ENCODE measurements at regions not wholly inside any gene's neighbourhood (a gene's known extent, or its start where the extent isn't known, plus 50 kb on each side); places are given as distances from the start of the nearest gene placed in this dataset.

DNA sequence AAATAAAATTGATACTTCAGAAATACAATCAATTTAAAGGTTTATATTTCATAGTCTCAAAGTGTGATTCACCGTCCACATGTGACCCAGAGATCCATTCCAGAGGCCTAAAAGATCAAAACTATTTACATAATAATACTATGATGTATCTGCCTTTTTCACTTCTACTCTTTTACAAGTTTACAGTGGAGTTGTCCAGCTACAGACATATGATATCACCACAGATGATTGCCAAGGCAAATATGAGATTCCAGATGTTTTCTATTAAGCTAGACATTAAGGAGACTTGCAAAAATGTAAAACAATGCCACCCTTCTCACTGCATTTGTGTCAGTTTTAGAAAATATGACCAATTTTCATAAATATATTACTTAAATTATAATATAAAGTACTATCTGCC, 443.7 kb downstream of the GJA1 start:
- FAIRE-seq (no peak), ATAC-seq (no peak), DNase-seq (ENCODE audit: extremely low read depth in 1 of 4, low spot score in 3 of 4) (no peak)
- WGBS (ENCODE audit: insufficient coverage, low coverage, missing lambda C conversion rate): 0% methylated on average over 1 of the region's 1 CpG
- Histone ChIP-seq H4K20me1 (replicated peaks; ENCODE audit: control insufficient read depth, insufficient read depth, low read length) (no peaks in the 10 kb centered on the region), H3K9me1 (ENCODE audit: control insufficient read depth, insufficient read depth, low read length) (no peaks in the 10 kb centered on the region), H3K9me3 (replicated peaks; ENCODE audit: control insufficient read depth, insufficient read depth, low read depth, low read length) (no peaks in the 10 kb centered on the region; the same call in 1 of the 2 replicates), H2AFZ (ENCODE audit: low read depth, low read length) (no peak overlapping the region), H3K4me2 (ENCODE audit: insufficient read depth, low read length) (no peak overlapping the region), H3K36me3 (ENCODE audit: control insufficient read depth, insufficient read depth, low read length) (no peaks in the 10 kb centered on the region), H3K27me3 (ENCODE audit: control insufficient read depth in 2 of 2, insufficient read depth in 2 of 2, low read length in 2 of 2) (no peaks in the 10 kb centered on the region), H3K4me3 (no peak overlapping the region), H3K9ac (ENCODE audit: insufficient read depth in 1 of 2, low read depth in 2 of 2, low read length in 2 of 2) (no peak overlapping the region), H3K4me1 (replicated peaks in 1 of 2; ENCODE audit: control insufficient read depth in 2 of 2, insufficient read depth in 2 of 2, low read length in 2 of 2) (no peaks in the 10 kb centered on the region), H3K27ac (ENCODE audit: extremely low read depth, low read depth, low read length) (no peak overlapping the region), H3K79me2 (ENCODE audit: control insufficient read depth, insufficient read depth, low read length) (no peaks in the 10 kb centered on the region)
- TF ChIP-seq, protein P1, sequence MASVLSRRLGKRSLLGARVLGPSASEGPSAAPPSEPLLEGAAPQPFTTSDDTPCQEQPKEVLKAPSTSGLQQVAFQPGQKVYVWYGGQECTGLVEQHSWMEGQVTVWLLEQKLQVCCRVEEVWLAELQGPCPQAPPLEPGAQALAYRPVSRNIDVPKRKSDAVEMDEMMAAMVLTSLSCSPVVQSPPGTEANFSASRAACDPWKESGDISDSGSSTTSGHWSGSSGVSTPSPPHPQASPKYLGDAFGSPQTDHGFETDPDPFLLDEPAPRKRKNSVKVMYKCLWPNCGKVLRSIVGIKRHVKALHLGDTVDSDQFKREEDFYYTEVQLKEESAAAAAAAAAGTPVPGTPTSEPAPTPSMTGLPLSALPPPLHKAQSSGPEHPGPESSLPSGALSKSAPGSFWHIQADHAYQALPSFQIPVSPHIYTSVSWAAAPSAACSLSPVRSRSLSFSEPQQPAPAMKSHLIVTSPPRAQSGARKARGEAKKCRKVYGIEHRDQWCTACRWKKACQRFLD (CRISPR knock-in tag; IDR thresholded peaks at IDR 0.05): no peak
- TF ChIP-seq ZKSCAN3 (CRISPR knock-in tag; IDR thresholded peaks at IDR 0.05): no peak
- BruUV-seq (replicated peaks): no TSS peak
- intact Hi-C loops (cut with micrococcal nuclease) (no loop called here), in situ Hi-C loops (cut with MboI) (no loop called here)
- CTCF ChIA-PET (ENCODE audit: low intra/inter-chr PET ratio): no interaction called here
- POLR2A ChIA-PET: no interaction called here

DNA sequence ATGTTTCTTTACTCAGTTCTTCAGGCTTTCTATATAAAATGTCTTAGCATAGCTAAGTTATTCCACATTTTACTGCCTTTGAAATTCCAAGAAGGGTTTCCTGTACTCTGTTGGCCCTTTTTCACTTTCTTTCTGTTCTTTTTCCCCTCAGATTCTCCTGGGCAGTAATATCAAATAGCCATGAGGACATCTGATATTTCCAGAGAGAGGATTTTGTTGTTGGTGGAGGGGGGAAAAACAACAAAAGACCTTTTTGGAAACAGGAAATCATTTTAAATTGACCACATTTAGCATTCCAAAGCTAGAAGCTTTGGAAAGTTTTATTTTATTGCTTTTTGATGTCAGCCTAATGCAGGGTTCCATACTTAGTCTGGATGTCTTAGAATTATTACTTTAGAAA, 445.4 kb downstream of the GJA1 start:
- Histone ChIP-seq H2AFZ (ENCODE audit: low read depth, low read length) (no peak overlapping the region), H3K27me3 (ENCODE audit: control insufficient read depth in 2 of 2, insufficient read depth in 2 of 2, low read length in 2 of 2) (no peaks in the 10 kb centered on the region), H3K79me2 (ENCODE audit: control insufficient read depth, insufficient read depth, low read length) (no peaks in the 10 kb centered on the region), H3K9me1 (ENCODE audit: control insufficient read depth, insufficient read depth, low read length) (no peaks in the 10 kb centered on the region), H3K36me3 (ENCODE audit: control insufficient read depth, insufficient read depth, low read length) (no peaks in the 10 kb centered on the region), H3K4me3 (no peak overlapping the region), H3K27ac (ENCODE audit: extremely low read depth, low read depth, low read length) (no peak overlapping the region), H3K9me3 (replicated peaks; ENCODE audit: control insufficient read depth, insufficient read depth, low read depth, low read length) (no peaks in the 10 kb centered on the region; the same call in 1 of the 2 replicates), H4K20me1 (replicated peaks; ENCODE audit: control insufficient read depth, insufficient read depth, low read length) (no peaks in the 10 kb centered on the region), H3K4me1 (replicated peaks in 1 of 2; ENCODE audit: control insufficient read depth in 2 of 2, insufficient read depth in 2 of 2, low read length in 2 of 2) (no peaks in the 10 kb centered on the region), H3K9ac (ENCODE audit: insufficient read depth in 1 of 2, low read depth in 2 of 2, low read length in 2 of 2) (no peak overlapping the region), H3K4me2 (ENCODE audit: insufficient read depth, low read length) (no peak overlapping the region)
- CTCF ChIA-PET (ENCODE audit: low intra/inter-chr PET ratio): no interaction called here
- ATAC-seq (no peak), FAIRE-seq (no peak), DNase-seq (ENCODE audit: extremely low read depth in 1 of 4, low spot score in 3 of 4) (no peak)
- intact Hi-C loops (cut with micrococcal nuclease) (no loop called here), in situ Hi-C loops (cut with MboI) (no loop called here)
- TF ChIP-seq ZNF589 (CRISPR knock-in tag; IDR thresholded peaks at IDR 0.05; ENCODE audit: low read depth) (no peak), SETDB1 (IDR thresholded peaks at IDR 0.05; ENCODE audit: low read length) (no peak), ZNF121 (CRISPR knock-in tag; conservative IDR thresholded peaks at IDR 0.05) (no peak), GABPB1 (CRISPR knock-in tag; IDR thresholded peaks at IDR 0.05) (no peak)
- POLR2A ChIA-PET: no interaction called here
- BruUV-seq (replicated peaks): no TSS peak

Measured in K562 (cell line).